Pons (tissue), 1 donor: ENCODE measurements at regions not wholly inside any gene's neighbourhood (a gene's known extent, or its start where the extent isn't known, plus 50 kb on each side); places are given as distances from the start of the nearest gene placed in this dataset.
"Not testable (repeated sequence)": the region's sequence is repeated elsewhere in the genome, so short reads cannot be mapped to it uniquely, and the experiment has no call there.

Experiments used
- DNase-seq: peaks from one replicate; pipeline ENCODE4 v3.0.0-alpha.2; 2016; ENCODE audit warnings: low spot score

DNA sequence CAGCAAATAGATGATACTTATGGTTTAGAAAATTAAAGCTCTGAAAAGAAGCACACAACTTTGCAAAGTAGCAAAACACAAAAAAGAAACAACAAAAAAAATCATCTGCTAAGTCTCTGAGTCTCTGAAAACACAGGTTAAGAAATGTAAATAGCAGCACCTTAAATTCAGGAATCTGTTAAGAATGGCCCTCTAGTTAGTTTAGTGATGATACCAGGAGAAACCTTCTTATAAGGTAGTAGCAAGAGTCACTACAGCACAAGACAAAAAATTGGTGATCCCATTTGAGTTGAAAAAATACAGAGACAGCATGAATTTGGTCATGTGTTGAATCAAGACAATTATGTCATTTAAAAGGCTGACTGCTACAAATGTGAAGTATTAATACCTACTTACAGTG, 308.2 kb upstream of the ADGRL3 start:
- DNase-seq = no peak

DNA sequence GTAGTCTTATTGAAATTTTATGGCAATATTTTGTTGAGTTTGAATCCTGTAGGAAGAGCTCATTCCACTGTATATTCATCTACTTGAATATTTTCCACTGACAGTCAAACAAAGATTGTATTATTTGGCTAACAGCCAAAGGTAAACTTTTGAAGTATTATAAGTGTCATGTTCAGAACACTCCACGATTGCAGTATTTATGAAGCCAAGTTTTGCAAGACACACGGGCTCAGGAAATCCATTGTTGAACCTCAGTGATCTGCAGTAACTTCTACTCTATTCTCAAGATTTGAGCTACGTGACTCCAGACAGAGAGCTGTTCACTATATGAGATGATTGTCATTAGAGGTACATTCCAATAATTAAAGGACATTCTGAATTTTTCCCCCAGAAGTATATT, 302.7 kb upstream of the ADGRL3 start:
- no peak for DNase-seq

DNA sequence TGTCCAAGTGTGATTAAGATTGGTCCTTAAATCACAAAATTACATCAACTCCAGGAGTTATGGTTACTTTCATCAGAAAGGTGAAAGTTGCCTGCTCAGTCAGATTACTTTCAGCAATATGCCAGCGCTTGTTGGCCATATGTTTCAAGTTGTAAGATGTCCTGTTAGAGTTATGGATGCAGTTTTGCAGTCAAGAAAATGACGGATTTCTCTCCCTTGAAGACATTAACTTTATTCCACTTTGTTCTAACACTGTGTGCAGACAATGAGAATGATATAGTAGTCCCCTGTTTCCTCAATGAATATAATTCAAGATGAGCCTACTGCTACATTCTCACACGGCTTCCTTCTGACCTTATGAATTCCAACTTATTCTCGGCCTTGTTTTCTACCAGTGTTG, 295.0 kb upstream of the ADGRL3 start:
- no peak for DNase-seq

DNA sequence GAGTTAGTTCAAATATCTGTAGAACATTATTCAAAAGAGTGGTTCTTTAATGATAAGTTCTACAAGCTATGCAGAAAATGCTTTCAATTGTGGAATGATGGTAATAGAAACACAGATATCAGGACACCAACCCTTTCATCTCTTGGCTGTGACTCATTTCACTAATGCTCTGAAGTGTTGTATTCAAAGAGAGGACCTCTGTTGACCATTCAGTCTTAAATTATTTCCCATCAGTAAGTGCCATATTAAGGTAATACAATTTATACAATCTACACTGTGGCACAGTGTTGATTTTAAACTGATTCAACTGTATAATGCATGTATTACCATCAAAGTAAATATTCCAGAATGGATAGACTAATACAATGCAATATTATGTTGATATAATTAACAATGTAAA, 289.0 kb upstream of the ADGRL3 start:
- no peak for DNase-seq

DNA sequence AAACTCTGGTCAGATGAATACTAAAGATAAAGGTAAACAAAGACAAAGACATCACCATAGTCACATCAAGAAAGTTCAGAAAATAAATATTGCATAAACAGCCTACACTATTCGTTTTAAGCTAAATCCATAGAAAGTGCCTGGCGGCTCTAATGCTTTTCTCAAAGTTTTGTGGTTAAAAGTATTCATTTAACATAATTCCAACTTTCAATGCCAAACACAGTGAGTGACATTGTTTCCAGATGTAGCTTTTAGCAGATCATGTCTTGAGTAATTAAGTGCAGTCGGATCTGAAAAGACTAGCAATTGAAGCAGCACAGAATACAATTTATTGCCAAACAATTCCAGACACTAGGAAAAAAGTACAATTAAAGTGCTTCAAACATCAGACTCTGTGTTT, 287.1 kb upstream of the ADGRL3 start:
- no peak for DNase-seq

DNA sequence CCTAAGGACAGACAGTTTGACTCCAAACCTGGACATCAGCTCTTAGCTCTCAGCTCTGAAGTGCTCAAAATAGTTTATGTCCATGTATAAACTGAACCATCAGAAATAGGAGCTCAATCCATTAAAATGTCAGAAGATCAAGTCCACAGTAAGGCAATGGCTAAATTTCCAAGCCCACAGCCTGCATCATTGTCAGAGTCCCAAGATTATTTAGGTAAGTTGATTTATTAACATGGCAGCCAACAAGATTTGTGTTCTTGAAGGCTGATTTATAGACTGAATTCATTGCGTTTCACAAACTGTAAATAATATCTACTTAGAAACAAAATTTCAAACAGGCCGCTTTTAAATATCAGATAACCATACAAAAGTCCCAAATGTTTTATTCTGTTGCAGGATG, 286.5 kb upstream of the ADGRL3 start:
- DNase-seq = no peak

DNA sequence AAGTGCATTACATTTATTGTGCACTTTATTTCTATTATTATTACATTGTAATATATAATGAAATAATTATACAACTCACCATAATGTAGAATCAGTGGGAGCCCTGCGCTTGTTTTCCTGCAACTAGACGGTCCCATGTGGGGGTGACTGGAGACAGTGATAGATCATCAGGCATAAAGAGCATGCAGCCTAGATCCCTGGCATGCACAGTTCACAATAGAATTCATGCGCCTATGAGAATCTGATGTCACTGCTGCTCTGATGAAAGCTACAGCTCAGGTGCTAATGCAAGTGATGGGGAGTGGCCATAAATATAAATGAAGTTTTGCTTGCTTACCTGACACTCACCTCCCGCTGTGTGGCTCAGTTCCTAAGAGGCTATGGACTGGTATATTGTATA, 278.4 kb upstream of the ADGRL3 start:
- not testable (repeated sequence) for DNase-seq

DNA sequence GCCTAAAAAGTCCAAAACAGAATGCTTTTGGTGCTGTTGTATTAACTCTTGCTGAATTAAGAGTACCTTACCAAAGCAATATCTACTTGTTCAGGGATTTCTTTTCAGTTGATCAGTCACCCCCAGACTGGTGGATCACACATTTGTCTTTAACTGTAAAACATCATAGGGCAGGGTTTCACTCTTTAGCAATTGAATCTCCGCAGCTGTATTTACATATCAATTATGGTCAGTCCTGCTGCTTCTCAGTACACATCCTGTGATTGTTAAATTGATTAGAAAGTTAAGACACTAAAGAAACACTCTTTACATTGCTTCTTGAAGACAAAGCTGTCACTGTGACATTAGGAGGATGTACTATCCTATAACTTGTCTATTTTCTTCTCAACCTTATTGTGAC, 277.1 kb upstream of the ADGRL3 start:
- no peak for DNase-seq

DNA sequence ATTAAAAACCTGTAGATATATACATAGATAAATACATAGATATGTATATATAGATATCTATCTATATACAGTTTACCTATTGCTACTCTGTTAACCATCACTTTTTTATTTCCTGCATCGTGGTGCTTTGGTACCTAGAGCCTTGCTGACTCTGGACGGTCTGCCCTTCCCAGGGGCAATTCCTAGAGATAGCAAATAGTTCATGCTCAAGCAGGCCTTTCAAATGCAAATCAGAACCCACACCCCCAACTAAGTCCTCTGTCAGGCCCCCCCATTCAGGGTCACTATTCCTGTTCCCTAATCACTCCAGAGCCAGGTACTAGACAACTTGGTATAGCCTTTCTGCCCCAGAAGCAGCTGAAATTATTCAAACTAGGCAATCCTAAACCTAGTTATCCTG, 273.5 kb upstream of the ADGRL3 start:
- DNase-seq = no peak

DNA sequence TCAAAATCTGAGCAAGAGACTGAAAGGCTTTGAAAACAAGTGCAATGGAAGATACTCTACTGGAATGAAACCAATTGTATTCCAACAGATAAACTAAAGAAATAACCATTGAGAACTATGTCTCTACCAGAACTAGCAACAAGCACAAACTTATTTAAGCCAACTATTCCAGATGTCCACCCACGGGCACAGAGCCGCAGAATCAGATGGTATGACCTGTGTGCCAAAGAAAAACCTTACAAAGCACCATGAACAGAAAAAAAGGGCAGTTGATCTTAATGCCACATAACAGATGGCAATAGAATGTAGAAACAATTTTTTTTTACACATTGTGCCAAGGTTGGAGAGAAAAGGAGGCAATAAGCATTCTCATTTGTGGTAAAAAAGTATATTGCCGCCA, 269.3 kb upstream of the ADGRL3 start:
- DNase-seq = peak; percentile 11

DNA sequence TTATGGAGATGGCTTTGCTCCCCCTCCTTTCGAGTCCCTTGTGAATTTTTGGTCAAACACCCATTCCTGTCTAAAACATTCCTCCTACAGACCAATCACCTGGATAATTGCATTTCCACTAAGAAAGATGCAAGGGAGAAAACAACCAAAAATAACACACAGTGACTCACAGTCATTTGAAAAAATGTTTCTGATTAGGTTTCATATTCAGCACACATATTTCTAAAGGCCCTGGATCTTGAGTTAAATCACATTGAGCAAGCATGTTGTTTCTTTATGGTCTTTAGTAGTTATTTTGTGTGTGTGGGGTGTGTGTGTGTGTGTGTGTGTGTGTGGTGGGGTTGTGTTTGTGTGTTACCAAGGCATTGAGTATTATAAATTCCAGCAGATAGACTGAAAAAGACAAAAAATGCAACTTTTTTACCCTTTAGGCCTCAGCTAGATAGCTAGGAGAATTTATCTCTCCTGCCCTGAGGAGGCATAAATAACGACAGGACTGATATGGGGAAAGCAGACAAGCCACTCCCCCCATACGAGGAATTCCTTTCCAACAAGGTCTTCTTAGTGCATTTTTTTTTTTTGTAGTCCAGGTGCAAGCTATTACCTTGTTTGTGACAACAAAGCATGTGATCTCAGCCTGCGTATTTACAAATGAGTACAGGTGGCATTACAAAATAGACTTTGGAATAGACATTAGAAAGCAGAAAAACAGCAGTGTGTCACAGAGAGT, 265.4 kb upstream of the ADGRL3 start:
- DNase-seq = no peak

DNA sequence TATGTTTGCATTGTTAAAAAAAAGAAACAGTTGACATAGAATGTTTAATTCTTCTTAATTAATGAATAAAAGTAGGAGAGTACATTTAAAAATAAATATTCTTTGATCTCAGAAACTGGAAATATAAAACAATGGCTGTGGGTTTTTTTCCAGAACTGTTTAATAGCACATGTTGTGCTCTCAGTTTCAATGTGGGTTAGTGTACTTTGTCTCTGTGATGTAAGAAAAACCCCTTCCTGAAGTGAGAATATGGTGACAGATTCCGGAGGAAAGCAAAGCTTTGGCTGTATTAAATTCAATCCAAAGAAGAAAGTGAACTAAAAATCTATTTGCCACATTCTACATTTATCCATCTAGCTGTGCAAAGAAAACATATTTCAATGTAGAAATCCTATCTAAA, 261.9 kb upstream of the ADGRL3 start:
- DNase-seq = no peak

DNA sequence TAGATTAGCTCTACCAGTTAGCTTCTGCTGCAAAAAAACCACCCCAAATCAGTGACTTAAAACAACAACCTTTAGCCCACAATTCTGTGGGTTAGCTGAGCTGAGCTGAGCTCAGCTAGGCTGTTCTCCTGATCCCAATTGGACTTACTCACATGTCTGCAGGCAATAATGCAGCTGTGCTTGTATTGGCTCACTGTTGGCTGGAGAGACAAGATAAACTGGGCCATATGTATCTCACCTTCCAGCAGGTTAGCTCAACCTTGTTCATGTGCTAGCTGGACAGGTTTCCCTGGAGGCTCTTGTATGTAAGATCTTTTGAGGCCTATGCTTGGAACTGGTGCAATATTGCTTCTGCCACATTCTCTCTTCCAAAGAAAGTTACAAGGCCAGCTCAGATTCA, 261.5 kb upstream of the ADGRL3 start:
- DNase-seq = no peak

DNA sequence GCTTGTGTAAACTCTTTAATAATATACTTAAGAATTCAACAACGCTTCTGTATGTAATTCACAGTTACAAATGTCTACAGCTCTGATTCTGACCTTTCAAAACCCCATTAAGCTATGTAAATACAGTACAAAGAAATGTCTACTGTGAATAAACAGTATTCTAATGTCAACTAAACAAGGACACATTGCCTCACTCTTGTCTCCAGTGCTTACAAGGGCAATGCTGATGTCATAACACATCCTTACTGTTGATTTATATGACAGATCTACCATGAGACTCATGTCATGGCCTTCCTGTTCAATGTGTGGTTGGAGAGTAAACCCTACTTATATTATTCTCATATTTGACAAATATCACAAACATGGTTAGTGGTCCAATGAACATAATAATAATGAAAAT, 256.1 kb upstream of the ADGRL3 start:
- no peak for DNase-seq

DNA sequence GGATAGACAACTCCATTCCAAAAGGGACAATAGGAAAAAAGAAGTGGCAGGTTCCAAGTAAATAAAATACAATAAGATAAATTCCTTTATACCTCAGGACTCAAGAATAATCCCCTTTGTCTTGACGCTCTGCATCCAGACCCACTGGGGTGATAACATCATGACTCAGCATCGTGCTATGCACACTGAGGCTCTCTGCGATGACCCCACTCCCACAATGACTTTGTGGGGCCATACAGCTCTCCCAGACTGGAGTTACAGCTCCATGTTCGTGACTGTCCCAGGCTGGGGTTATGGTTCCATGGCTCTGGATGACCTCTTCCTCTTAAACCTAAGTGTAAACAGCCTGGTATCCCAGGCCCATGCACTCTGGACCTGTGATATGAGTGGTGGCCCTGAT, 254.5 kb upstream of the ADGRL3 start:
- no peak for DNase-seq

DNA sequence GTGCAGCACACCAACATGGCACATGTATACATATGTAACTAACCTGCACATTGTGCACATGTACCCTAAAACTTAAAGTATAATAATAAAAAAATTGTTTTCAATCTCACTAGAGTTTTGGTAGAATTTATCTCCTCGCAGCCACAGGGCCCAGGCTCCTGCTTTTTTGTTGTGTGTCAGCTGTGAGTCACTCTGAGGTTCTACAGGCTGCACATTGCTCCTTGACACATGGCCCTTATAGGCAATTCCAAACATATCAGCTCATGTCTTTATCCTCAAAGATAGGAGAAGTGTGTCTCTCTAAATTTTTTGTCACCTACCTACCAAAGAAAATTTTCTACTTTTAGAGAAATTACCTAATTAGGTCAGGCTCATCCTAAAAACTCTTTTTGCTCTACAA, 252.1 kb upstream of the ADGRL3 start:
- no peak for DNase-seq

DNA sequence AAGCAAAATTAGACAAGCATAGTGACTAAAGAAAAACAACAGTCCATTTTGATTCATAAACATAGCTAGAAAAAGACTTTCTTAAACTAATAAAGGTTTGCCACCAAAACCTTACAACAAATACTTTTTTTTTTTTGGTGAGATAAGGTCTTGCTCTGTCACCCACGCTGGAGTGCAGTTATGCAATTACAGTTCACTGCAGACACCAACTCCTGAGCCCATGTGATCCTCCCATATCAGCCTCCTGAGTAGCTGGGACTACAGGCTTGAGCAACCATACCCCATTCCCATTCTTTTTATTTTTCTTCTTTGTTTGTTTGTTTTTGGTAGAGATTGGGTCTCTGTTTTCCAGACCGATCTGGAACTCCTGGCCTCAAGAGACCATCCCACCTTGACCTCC, 247.2 kb upstream of the ADGRL3 start:
- no peak for DNase-seq

DNA sequence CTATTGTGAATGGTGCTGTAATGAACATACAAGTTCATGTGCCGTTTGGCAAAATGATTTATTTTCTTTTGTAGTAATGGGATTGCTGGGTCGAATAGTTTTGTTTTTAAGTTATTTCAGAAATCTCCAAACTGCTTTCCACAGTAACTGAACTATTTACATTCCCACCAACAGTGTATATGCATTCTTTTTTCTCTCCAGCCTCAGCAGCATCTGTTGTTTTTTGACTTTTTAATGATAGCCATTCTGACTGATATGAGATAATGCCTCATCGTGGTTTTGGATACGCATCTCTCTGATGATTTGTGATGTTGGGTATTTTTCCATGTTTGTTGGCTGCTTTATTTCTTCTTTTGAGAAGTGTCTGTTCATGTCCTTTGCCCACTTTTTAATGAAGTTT, 246.3 kb upstream of the ADGRL3 start:
- no peak for DNase-seq

DNA sequence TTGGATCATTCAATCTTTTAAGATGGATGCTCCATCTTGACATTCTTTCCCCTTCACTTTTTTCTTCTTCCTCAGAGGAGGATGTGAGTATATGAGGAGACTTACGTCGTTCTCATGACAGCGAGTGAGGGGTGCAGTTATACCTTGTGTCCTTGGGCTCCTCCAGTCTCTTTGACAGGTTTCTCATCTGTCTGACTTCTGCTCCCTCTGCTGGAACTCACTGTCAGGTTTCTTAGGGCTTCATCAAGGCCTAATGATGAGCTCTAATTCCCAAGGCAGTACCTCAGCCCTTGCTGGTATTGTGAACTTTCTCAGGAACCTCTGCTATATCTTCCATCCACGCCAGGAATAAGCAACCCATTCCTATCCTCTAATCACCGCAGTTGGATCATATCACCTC, 237.8 kb upstream of the ADGRL3 start:
- no peak for DNase-seq

DNA sequence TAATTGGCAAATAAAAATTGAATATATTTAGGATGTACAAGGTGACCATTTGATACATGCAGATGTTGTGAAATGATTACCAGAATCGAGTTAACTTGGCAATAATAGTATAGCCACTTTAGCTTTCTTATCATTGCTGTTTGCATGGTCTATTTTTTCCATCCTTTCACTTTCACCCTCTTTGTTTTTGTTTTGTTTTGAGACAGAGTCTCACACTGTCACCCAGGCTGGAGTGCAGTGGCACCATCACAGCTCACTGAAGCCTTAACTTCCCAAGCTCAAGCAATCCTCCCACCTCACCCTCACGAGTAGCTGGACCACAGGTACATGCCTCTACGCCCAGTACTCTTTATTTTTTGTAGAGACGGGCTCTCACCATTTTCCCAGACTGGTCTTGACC, 218.6 kb upstream of the ADGRL3 start:
- no peak for DNase-seq

DNA sequence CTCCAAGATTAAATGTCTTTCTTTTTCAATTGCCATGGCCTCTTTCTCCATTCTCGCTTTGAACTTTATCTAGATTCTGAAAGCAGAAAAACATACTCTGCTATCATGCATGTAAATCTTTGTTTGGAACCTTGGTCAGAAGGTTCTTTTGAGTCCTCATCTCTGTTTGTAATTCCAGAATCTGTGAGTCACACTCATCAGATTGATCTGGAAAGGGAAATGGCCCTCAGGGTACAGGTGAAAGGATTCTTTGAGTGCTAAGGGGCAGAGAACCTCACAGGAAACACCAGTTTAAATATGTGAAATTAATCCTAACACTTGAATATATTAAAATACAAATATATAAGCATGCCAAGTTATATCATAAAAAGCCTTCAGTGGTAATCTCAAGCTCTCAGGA, 211.0 kb upstream of the ADGRL3 start:
- no peak for DNase-seq

DNA sequence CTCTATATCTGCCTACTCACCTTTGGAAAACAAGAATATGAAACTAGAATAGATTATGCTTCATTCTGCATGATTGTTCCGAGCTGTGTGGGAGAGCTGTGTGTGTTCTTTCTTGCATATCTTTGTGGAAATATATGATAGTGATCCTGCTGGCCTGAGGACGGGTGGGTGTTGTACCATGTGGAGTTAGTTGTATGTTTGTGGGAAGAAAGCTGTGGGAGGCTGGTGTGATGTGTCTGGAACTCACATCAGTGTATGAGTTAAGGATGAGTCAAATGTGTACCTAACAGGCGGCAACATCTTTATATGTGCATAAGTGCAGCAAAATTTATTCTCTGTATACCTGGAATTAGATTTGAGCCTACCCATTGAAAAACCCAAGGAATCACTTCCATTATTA, 208.1 kb upstream of the ADGRL3 start:
- no peak for DNase-seq

DNA sequence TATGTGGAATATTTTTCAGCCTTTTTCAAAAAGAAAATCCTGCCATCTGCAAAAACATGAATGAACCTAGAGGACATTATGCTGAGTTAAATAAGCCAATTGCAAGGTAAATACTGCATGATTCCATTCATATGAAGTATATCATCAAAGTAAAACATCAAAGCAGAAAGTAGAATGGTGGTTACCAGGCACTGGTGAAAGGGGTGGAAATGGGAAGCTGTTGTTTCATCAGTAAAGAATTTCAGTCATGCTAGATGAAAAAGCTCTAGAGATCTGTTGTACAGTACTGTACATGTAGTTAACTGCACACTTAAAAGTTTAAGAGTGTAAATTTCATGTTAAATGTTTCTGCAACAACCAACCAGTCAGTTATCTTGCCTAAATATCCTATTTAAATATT, 196.8 kb upstream of the ADGRL3 start:
- no peak for DNase-seq

DNA sequence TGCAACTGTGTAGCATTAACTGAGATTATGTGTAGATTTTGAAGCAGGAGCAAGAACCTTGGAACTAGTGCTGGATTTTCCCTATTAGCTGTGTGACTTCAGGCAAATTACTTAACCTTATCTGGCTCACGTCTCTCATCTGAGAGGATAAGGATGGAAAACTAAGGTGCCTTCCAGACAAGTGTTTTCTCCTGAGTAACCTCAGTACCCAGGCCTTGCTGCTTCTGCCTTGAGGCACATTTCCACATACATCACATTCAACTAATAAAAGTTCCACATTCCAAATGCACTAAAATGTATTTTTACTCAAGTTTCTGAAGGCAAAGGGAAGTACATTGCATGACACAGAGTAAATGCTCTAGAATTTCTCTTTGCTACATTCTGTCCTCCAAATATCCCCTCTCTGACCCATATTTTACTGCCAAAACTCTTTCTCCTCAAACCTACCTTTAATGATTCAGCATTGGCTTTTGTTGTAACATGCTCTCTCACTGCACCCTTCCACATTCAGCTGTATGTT, 195.4 kb upstream of the ADGRL3 start:
- DNase-seq = no peak

DNA sequence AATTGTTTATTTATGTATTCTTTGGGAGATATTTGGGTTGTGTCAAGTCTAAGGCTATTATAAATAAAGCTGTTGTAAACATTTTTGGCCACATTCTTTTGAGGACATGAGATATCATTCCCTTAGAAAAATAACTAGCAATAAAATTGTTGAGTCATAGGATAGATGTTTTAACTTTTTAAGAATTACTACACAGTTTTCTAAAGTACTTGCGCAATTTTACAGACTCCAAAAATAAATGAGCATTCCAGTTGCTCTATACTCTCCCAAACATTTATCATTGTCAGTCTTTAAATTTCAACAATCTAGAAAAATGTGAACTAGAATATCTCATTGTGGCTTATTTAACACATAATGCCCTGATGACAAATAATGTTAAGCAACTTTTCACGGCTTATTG, 189.1 kb upstream of the ADGRL3 start:
- no peak for DNase-seq
